HG03135 (cell line): ENCODE measurements at regions not wholly inside any gene's neighbourhood (a gene's known extent, or its start where the extent isn't known, plus 50 kb on each side); places are given as distances from the start of the nearest gene placed in this dataset.

Experiments
- ATAC-seq: cut with Tn5 transposase; IDR thresholded peaks from one replicate; pipeline ENCODE4 v1.9.1; 2021; ENCODE audit warnings: mild to moderate bottlenecking, moderate library complexity; ENCODE audit not compliant: unreplicated experiment

DNA sequence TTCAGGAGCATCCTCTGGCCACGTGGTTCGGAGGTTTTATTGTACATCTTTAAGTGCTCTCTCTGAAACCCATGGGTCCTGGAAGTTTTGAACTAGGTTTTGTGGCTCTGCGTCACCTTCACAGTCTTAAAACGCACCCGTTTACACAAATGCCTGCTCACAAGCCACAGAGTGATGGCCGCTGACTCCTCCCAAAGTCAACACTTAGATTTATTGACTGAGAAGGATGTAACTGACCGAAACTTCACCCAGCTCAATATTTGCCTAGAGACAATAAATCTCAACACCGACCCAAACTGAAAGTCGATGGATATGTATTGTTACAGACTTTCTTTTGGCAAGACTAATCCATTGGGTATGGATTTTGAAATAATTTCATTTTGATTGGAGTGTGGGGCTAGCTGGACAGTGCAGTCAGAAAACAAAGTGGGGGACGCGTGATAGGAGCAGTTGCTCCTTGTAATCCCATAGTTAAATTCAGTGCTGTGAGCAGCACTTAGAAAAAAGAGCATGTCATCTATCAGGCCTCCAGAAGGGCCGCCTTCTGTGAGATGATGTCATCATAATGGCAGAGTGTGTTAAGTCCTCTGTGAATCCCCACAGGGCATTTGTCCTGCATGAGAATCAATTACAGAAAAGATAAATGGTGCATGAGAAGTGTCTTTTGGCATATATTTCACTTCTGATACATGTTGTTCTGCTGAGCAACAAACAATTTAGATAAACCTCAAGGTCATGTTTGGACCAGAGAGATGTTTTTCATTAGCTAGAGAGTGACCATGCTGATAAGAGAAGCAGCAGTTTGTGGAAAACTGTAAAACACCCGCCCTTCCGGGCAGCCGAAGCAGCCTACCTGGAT is 183.7 kb downstream of the INO80D start:
- no peak for ATAC-seq

GRCh38 chr2:205901491-205901890 is 184.5 kb downstream of the INO80D start:
- ATAC-seq = no peak

DNA sequence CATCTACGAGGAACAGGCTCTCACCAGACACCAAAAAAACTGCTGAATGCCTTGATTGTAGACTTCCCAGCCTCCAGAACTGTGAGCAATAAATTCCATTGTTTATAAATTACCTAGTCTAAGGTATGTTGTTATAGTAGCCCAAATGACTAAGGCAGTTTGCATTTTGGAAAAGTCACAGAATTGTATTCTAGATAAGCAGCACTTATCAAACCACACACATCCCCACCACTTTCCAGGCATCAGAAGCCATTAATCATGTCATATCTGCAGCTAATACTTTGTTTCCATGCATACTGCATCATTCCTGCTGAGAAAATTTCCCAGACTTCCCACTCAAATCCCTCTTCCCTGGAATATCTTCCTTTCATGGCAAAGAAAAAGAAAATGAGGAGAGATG is 187.2 kb downstream of the INO80D start:
- ATAC-seq = no peak

DNA sequence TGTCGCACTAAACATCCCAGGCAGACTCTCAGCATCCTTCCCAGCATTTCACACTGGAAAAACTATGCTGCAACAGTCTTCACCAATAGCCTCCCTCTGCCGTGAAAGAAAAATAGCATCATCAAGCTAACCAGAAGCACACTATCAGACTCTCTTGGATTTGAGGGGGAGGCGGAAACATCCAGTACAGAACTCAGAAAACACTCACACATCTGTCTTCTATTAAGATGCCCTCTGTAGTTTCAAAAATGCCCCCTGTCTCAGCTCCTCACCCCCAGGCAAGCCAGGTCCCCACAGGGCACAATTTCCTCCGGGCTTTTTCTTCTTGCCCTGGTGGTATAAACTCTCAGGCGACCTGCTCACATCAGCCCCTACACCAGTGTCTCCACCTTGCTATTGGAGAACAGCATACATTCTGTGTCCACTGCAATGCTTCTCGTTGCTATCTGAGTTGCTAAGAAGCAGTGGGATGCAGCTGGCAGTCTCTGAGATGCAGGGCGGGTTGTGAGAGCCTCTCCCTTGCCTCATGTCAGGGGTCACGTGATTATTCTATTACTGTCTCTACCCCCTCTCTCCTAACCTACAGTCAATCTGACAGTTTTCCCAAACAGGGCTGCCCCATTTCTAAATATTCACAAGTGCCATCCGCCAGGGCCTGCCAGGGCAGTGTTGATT is 189.9 kb downstream of the INO80D start:
- ATAC-seq = no peak

DNA sequence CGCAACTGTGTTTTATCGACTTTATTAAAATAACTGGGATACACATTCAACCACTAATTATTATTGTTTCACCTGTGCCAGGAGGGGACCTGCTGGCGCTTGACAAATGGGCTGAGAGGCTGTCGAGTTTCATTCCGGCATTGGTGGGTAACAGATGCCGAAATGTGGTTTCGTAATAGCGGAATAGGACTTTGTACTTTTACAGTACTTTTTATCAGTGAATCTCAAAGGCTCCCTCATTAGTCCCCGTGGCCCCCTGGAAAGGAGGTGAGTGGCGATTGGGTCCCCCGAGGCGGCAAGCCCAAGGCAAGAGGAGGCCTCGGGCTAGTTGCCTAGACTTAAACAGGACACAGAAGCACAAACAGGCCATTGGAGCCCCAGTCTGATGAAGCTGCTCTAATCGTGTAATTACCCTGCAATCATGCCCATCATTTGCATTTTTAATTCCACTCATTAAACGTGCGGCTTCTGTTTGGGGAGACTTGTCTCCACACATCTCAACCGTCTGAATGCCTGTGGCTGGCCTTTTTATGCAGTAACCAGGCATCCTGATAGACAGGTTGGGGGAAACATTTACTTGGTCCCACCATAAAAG is 193.2 kb downstream of the INO80D start:
- no peak for ATAC-seq

DNA sequence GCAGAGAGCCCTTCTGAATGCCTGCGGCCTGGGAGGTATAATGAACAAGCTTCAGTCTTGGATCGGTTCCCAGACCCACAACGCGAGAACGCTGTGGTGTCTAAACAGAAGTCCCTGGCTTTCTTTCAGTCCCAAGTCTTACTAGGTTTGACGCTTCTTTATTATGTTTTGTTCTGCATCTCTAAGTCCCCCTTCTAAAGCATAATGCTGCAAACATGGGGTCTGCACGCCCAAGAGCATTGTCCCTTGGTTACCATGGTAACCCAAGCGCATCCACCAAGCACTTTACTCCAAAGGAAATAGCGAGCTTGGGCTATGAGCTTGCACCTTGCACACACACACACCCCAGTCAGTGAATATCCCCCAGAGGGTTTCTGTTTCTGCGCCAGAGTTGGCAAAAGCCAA is 193.7 kb downstream of the INO80D start:
- ATAC-seq = no peak

GRCh38 chr2:205889114-205889513 is 196.9 kb downstream of the INO80D start:
- no peak for ATAC-seq

- no peak for ATAC-seq
These were observed 198.3 kb downstream of the INO80D start for GRCh38 chr2:205887637-205888036.

DNA sequence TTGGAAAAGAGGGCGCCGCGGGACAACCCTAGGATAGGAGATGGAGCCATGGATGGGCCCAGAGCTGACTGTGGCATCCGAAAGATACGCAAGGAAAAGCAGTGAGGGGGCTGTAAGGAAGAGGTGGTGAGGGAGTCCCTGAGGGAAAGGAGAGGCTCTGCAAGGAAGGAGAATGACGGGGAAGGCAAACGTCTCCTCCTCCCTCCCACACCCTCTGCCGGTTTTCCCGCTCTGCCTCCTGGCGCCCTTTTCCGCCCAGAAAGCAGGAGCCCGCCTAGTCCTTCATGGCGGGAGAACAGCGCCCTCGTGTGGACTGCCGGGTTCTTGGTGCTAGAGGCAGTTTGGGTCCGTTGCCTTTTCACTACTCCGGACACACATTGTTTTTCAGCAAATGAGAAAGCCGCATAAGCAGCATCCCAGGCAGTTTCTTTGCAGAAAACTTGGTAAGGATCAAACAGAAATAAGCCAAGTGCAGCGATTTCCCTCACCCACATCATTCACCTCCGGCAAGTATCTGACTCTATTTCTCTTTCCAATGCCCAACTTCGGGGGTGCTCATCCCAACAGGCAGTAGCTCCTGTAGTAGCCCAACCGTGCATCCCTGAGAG is 200.4 kb downstream of the INO80D start:
- no peak for ATAC-seq

DNA sequence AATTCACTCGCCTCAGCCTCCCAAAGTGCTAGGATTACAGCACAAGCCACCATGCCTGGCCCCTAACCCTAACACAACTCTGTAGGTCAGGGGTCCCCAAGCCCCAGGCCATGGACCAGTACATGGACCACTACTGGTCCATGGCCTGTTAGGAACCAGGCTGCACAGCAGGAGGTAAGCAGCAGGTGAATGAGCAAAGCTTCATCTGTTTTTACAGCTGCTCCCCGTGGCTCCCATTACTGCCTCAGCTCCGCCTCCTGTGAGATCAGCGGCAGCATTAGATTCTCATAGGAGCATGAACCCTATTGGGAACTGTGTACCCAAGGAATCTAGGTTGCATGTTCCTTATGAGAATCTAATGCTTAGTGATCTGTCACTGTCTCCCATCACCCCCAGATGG is 201.7 kb downstream of the NRP2 start:
- no peak for ATAC-seq

- no peak for ATAC-seq
These were observed 200.6 kb downstream of the NRP2 start for GRCh38 chr2:205882806-205883425.

GRCh38 chr2:205880048-205880447 is 197.7 kb downstream of the NRP2 start:
- no peak for ATAC-seq

GRCh38 chr2:205878999-205879762 is 196.9 kb downstream of the NRP2 start:
- ATAC-seq = no peak

GRCh38 chr2:205877496-205877895 is 195.2 kb downstream of the NRP2 start:
- no peak for ATAC-seq

GRCh38 chr2:205876127-205876526 is 193.8 kb downstream of the NRP2 start:
- ATAC-seq = no peak

DNA sequence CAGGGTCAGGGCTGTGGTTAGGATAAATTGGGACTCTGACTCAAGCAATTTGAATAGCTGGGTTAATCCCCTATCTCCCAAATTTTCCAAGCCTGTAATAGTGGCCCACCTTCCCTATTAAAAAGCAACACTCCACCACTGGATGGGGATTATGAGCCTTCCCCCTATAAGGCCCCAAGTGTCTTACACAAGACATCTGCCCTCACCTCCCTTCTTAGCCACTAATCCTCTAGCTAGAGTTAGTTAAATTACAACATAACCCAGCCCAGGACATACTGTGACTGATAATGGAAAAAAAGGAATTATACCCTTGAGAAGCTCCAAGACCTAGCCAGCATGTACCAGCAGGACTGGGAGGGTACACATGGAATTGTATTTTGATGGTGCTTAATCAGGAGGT is 190.4 kb downstream of the NRP2 start:
- ATAC-seq = no peak

- ATAC-seq = no peak
These were observed 187.1 kb downstream of the NRP2 start for GRCh38 chr2:205869439-205869838.

GRCh38 chr2:205868773-205869333 is 186.6 kb downstream of the NRP2 start:
- ATAC-seq = no peak

DNA sequence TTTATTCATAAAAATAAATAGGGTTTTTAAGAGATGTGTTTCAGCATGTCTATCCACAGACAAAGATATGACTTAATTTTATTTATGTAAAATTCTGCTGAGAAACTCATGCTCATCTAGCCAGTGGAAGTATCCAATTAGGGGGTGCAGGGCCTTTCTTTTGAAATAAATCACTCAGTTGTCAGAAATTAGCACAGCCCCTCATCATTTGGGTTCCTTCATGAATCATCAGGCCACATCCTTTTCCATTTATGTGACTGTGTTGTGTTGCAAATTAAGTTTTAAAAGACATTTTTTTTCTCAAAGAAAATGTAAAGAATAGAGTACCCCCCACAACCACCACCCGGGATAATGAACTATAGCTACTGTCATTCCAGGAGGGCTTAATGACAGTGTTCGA is 185.8 kb downstream of the NRP2 start:
- no peak for ATAC-seq

- no peak for ATAC-seq
These were observed 185.1 kb downstream of the NRP2 start for GRCh38 chr2:205867371-205867770.
